LNCAP (cell line): ENCODE measurements at regions not wholly inside any gene's neighbourhood (a gene's known extent, or its start where the extent isn't known, plus 50 kb on each side); places are given as distances from the start of the nearest gene placed in this dataset.

Experiments used
- TF ChIP-seq, protein P1 (sequence below): fragments of 450-650 bp; IDR thresholded peaks from 2 replicates; pipeline ENCODE4 v1.5.1; 2017; ENCODE audit warnings: mild to moderate bottlenecking

DNA sequence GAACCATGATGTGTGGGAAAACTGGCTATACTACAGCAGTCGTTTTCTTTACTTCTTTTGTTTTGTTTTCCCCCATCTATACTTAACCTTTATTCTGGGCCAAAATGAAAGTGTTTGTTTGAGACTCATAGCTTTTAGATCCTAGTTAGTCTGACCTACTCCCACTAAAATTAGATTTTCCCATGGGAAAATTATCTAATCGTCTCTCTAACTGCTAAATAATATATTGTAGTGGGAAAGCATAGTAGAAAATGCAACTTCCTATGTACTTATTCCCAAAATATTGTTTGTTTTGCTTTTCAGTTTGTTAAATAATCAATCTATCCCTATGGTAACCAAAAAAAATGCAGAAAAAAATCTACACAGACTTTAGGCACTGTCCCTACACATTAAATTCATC, 96.6 kb downstream of the NOC3L start:
- TF ChIP-seq, protein P1, sequence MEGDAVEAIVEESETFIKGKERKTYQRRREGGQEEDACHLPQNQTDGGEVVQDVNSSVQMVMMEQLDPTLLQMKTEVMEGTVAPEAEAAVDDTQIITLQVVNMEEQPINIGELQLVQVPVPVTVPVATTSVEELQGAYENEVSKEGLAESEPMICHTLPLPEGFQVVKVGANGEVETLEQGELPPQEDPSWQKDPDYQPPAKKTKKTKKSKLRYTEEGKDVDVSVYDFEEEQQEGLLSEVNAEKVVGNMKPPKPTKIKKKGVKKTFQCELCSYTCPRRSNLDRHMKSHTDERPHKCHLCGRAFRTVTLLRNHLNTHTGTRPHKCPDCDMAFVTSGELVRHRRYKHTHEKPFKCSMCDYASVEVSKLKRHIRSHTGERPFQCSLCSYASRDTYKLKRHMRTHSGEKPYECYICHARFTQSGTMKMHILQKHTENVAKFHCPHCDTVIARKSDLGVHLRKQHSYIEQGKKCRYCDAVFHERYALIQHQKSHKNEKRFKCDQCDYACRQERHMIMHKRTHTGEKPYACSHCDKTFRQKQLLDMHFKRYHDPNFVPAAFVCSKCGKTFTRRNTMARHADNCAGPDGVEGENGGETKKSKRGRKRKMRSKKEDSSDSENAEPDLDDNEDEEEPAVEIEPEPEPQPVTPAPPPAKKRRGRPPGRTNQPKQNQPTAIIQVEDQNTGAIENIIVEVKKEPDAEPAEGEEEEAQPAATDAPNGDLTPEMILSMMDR: no peak

DNA sequence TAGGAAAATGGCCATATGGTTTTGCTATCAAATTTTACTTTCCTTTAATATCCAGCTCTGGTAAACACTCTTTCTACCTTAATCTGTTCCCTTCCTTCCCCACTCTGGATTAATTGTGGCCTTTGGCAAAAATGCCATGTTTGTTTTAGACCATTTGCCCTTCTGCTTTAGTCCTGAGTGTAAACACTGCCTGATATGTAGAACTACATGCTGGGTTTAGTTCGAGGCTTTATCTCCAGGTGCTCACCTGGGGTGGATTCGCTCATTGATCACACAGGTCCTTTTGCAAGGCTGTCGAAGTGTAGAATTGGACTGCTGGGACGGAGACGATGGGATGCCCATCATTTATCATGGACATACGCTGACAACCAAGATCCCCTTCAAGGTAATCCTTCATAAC, 94.1 kb downstream of the NOC3L start:
- TF ChIP-seq, protein P1: no peak

DNA sequence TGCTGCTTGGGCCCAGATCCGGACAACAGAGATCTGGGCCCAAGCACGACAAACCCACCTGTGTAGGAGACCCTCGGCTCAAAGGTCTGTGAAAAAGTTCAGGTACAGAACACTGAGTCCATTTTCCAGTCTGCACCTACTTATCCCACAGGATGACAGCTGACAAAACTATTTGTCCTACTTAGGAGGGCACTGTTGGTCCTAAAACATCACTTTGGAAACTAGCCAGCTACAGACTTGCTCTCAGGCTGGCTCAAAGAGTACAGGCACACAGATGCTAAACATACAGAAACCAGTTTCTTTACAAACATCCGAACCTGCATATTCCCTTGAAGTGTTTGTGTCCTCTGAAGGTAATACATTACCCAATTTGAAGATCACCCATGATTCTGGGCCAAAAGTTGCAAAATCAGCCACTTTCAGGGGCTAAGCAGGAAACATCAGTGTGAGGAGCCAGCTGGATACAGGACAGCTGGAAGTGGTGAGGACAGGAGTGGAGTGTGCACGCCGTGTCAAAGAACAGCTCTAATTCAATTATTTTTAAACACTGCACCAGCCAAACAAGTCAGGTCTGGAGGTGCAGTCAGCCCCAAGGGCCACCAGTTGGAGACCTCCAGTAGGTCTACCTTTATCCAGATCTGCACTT, 88.5 kb downstream of the NOC3L start:
- TF ChIP-seq, protein P1: no peak

DNA sequence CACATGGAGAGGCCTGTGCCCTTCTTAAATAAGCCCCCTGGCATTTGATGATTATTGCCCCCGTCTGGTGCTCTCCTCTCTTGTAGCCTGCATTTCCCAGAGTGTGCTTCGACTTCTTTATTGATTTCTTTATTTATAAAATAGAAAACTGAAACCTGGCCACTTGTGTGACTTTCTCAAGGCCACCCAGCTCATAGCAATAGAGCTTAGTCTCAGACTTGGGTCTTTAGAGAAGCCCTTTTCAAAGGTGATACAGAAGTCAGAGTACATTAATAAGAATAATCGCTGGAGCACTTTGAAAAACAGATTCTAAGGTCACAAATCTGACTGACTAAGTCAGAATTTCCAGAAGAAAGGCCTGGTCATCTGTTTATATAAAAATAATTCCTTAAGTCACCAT, 86.6 kb downstream of the NOC3L start:
- TF ChIP-seq, protein P1: no peak

DNA sequence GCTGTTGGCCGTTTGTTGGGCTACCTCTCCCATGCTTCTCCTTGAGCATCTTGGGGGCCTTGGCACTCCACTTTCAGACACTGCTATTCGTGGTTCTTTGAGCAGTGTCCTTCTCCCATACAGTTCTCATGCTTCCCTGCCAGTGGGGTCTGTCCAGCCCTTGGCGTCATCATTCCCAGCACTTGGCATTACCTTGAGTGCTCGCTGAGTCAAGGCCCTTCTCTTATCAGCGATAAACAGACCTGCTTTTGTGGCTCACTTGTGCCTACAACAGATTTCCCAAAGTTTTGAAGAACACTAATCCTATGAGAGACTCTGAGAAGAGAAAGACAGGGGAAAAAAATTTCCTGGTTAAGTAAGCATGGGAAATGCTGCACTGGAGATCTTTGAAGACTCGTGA, 85.3 kb downstream of the NOC3L start:
- TF ChIP-seq, protein P1: no peak

DNA sequence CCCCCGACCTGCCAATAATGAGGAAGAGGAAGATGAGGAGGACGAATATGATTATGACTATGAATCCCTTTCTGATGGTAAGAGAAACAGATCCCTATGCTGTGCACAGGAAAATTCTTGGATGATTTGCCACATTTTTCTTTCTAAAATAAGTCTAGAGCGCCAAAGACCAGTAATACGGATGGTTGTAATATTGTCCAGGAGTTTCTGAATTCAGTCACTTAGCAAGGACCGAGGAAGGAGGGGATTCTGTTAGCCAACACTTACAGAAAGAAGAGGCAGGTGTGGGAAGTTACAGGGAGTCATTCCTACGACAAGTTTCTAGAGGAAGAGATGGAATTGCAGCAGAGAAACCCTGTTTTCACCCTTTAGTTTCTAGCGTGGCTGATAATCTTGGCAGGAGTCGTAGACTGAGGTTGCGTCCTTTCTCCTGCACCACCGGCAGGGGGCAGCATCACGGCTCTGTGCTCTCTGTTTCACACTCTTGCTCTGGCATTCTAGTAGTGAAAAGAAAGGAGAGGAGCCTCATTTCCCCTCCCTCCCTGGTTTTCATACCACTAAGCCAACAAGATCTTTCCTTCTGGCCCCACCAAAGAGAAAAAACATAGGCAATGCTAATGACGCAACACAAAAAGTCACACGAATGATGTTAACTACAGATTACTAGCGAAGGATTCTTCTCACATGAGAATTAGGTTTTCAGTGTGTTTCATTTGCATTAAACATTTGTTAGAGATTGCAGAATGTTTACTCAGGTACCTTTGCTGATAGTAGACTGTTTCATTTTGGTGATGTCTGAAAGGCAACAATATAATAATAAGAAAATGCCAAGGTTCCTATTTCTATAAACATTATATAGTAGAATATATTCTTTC, 82.7 kb downstream of the NOC3L start:
- TF ChIP-seq, protein P1: peak; percentile 69

DNA sequence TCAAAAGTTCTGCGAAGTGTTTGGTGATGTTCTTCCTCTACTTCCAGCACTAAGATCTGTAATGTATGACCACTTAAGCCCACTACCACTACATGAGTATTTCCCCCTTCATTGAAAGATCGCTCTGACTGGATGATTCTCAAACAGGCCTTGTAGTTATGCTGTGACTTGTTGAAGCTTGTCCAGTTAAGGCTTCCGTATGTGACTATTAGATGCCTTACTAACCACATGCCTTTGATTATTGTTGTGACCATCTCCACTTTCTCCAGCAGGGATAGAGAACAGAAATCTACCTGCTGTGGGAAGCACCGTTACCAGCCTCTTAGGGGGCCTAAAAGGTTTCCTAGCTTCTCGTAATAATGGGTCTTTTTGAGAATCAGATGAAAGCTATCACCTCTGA, 81.1 kb downstream of the NOC3L start:
- TF ChIP-seq, protein P1: no peak
